CD4-positive, alpha-beta T cell (primary cell): ENCODE measurements at regions not wholly inside any gene's neighbourhood (a gene's known extent, or its start where the extent isn't known, plus 50 kb on each side); places are given as distances from the start of the nearest gene placed in this dataset.

ENCODE experiments used
- ATAC-seq: fragments of 200-7000 bp; cut with Tn5 transposase; one replicate; pipeline ENCODE4 v1.10.0; 2022; ENCODE audit warnings: mild to moderate bottlenecking; ENCODE audit not compliant: poor library complexity
- CTCF ChIA-PET: fragments of 350-600 bp; sonication (Branson Sonifier 250); formaldehyde crosslinking; loops from one replicate; lab custom pipeline; 2021; ENCODE audit warnings: antibody characterized with exemption, inconsistent platforms; lab: Charles Lee
- POLR2A ChIA-PET: fragments of 350-600 bp; sonication (Branson Sonifier 250); formaldehyde crosslinking; loops from one replicate; lab custom pipeline; 2021; ENCODE audit warnings: antibody characterized with exemption, inconsistent platforms; lab: Charles Lee
- DNase-seq, 14 experiments: peaks; one replicate each; pipeline ENCODE4 v3.0.0-alpha.2; 2013 to 2020; ENCODE audit warnings: mixed read lengths in 2 of 14
- H3K27ac ChIP-seq, 2 donors: one replicate each; pipeline versions ENCODE4 v1.5.1 to v1.7.0; 2013; ENCODE audit warnings: low read length in 2 of 2, low read depth in 1 of 2, mild to moderate bottlenecking in 1 of 2
- H3K27me3 ChIP-seq, 2 experiments: 1 replicate in 1 of 2; 2 replicates in 1 of 2; pipeline versions ENCODE4 v1.6.1 to v1.7.0; 2013; ENCODE audit warnings: low read length in 2 of 2, control low read depth in 1 of 2, mild to moderate bottlenecking in 1 of 2, moderate library complexity in 1 of 2; ENCODE audit not compliant: insufficient read depth in 2 of 2, control insufficient read depth in 1 of 2
- H3K36me3 ChIP-seq: one replicate; pipeline ENCODE4 v1.6.1; 2013; ENCODE audit warnings: low read length, control low read depth; ENCODE audit not compliant: insufficient read depth
- H3K4me1 ChIP-seq: one replicate; pipeline ENCODE4 v1.6.1; 2013; ENCODE audit warnings: low read length, control low read depth; ENCODE audit not compliant: insufficient read depth
- H3K4me3 ChIP-seq: one replicate; pipeline ENCODE4 v1.5.1; 2013; ENCODE audit warnings: mild to moderate bottlenecking, low read length, moderate library complexity
- H3K9me3 ChIP-seq, 2 experiments: 1 replicate in 1 of 2; 2 replicates in 1 of 2; pipeline versions ENCODE4 v1.6.1 to v1.7.0; 2013; ENCODE audit warnings: low read length in 2 of 2, mild to moderate bottlenecking in 2 of 2, control low read depth in 1 of 2, moderate library complexity in 1 of 2; ENCODE audit not compliant: control insufficient read depth in 1 of 2, insufficient read depth in 1 of 2
- H3K27ac Mint-ChIP-seq: one replicate; pipeline ENCODE4 v1.8.0; 2020; ENCODE audit warnings: mixed read lengths
- H3K27me3 Mint-ChIP-seq: one replicate; pipeline ENCODE4 v1.8.0; 2021; ENCODE audit warnings: mixed read lengths
- H3K36me3 Mint-ChIP-seq: one replicate; pipeline ENCODE4 v1.8.0; 2021; ENCODE audit warnings: low read depth, mixed read lengths
- H3K4me1 Mint-ChIP-seq: one replicate; pipeline ENCODE4 v1.8.0; 2021; ENCODE audit warnings: low read depth, mixed read lengths
- H3K4me3 Mint-ChIP-seq: one replicate; pipeline ENCODE4 v1.8.0; 2020; ENCODE audit warnings: mild to moderate bottlenecking, mixed read lengths
- H3K9me3 Mint-ChIP-seq: one replicate; pipeline ENCODE4 v1.8.0; 2020; ENCODE audit warnings: mixed read lengths
- CTCF ChIP-seq: fragments of 200-600 bp; IDR thresholded peaks from one replicate; pipeline ENCODE4 v1.8.0; 2022; ENCODE audit warnings: antibody characterized with exemption, mild to moderate bottlenecking
- intact Hi-C, 2 experiments: fragments of 100-400 bp; cut with DNase I in 1 of 2; cut with micrococcal nuclease in 1 of 2; formaldehyde crosslinking; loops; one replicate each; pipeline versions ENCODE4 v1.15.1 to v1.9.0; 2023 to 2025; cut with DNase I, micrococcal nuclease

GRCh38 chr13:53138376-53139036 is 109.9 kb downstream of the OLFM4 start:
- TF ChIP-seq CTCF = no peak
- no peak overlapping the region for H3K4me3 Mint-ChIP-seq
- DNase-seq (no peak), ATAC-seq (no peak)
- intact Hi-C loops = no loop called here
- Histone ChIP-seq H3K4me1 (no peaks in the 10 kb centered on the region), H3K9me3 (peaks cover 0 to 6% of the 10 kb centered on the region in 2 experiments), H3K36me3 (no peaks in the 10 kb centered on the region), H3K27ac (no peak overlapping the region), H3K27me3 (peaks cover 0 to 6% of the 10 kb centered on the region in 2 experiments), H3K4me3 (no peak overlapping the region)
- no peaks in the 10 kb centered on the region for H3K4me1 Mint-ChIP-seq
- H3K36me3 Mint-ChIP-seq = no peaks in the 10 kb centered on the region
- H3K9me3 Mint-ChIP-seq = no peaks in the 10 kb centered on the region
- peaks cover 3% of the 10 kb centered on the region for H3K27me3 Mint-ChIP-seq
- H3K27ac Mint-ChIP-seq = no peak overlapping the region
- POLR2A ChIA-PET = no interaction called here
- CTCF ChIA-PET = no interaction called here

- ChIA-PET POLR2A (no interaction called here), CTCF (no interaction called here)
- Histone ChIP-seq H3K27ac (no peak overlapping the region), H3K36me3 (no peaks in the 10 kb centered on the region), H3K4me1 (no peaks in the 10 kb centered on the region), H3K4me3 (no peak overlapping the region), H3K27me3 (peaks cover 0 to 6% of the 10 kb centered on the region in 2 experiments), H3K9me3 (peaks cover 0 to 6% of the 10 kb centered on the region in 2 experiments)
- TF ChIP-seq CTCF = no peak
- no peak overlapping the region for H3K4me3 Mint-ChIP-seq
- H3K36me3 Mint-ChIP-seq = no peaks in the 10 kb centered on the region
- ATAC-seq (no peak), DNase-seq (no peak)
- no peaks in the 10 kb centered on the region for H3K27me3 Mint-ChIP-seq
- no peaks in the 10 kb centered on the region for H3K9me3 Mint-ChIP-seq
- no peaks in the 10 kb centered on the region for H3K4me1 Mint-ChIP-seq
- intact Hi-C loops = no loop called here
- H3K27ac Mint-ChIP-seq = no peak overlapping the region
Measured at GRCh38 chr13:53141336-53141735, 112.7 kb downstream of the OLFM4 start.

GRCh38 chr13:53142306-53142705 is 113.7 kb downstream of the OLFM4 start:
- no peak overlapping the region for H3K4me3 ChIP-seq
- ChIA-PET POLR2A (no interaction called here), CTCF (no interaction called here)
- no peaks in the 10 kb centered on the region for H3K27me3 Mint-ChIP-seq
- ATAC-seq (no peak), DNase-seq (no peak)
- intact Hi-C loops = no loop called here
- no peak for TF ChIP-seq CTCF
- H3K4me1 Mint-ChIP-seq = no peaks in the 10 kb centered on the region
- peaks cover 0 to 6% of the 10 kb centered on the region in 2 experiments for H3K9me3 ChIP-seq
- no peak overlapping the region for H3K27ac ChIP-seq
- no peaks in the 10 kb centered on the region for H3K36me3 ChIP-seq
- peaks cover 0 to 6% of the 10 kb centered on the region in 2 experiments for H3K27me3 ChIP-seq
- no peaks in the 10 kb centered on the region for H3K9me3 Mint-ChIP-seq
- H3K4me3 Mint-ChIP-seq = no peak overlapping the region
- H3K27ac Mint-ChIP-seq = no peak overlapping the region
- no peaks in the 10 kb centered on the region for H3K36me3 Mint-ChIP-seq
- H3K4me1 ChIP-seq = no peaks in the 10 kb centered on the region
